HepG2 (cell line): ENCODE measurements at regions not wholly inside any gene's neighbourhood (a gene's known extent, or its start where the extent isn't known, plus 50 kb on each side); places are given as distances from the start of the nearest gene placed in this dataset.

Experiments used
- ATAC-seq: fragments of 200-7000 bp; cut with Tn5 transposase; 3 replicates; pipeline ENCODE4 v1.9.1; 2020; ENCODE audit warnings: mild to moderate bottlenecking, moderate library complexity
- BruUV-seq: library from RNA; stranded (reverse); fragments of 400-500 nt; replicated peaks from 2 replicates; lab custom pipeline; 2021; lab: Mats Ljungman, UMichigan
- CTCF ChIA-PET: fragments of 300-600 bp; formaldehyde crosslinking; extraction: SDS; loops from one replicate; lab custom pipeline; 2021; ENCODE audit warnings: low total read pairs, inconsistent platforms, low intra/inter-chr PET ratio; lab: Yijun Ruan, JAX
- POLR2A ChIA-PET: fragments of 350-600 bp; sonication (Branson Sonifier 250); formaldehyde crosslinking; loops from one replicate; lab custom pipeline; 2020; ENCODE audit warnings: antibody characterized with exemption, inconsistent platforms; lab: Yijun Ruan, JAX
- DNase-seq: peaks from one replicate; pipeline ENCODE4 v3.0.0-alpha.2; 2015; ENCODE audit warnings: low spot score
- FAIRE-seq: peaks from 3 replicates; lab custom pipeline; 2011; peaks lifted over from hg19 to GRCh38; lab: Jason Lieb, UNC
- H2AFZ ChIP-seq: one replicate; pipeline ENCODE4 v1.6.1; 2011; ENCODE audit warnings: low read length, inconsistent platforms
- H3K27ac ChIP-seq: fragments of 300-600 bp; 3 replicates; pipeline ENCODE4 v1.8.0; 2011; ENCODE audit warnings: mixed run types, mild to moderate bottlenecking, mixed read lengths, low read length, inconsistent platforms; ENCODE audit not compliant: insufficient read depth; ENCODE audit errors: extremely low read length
- H3K27me3 ChIP-seq, 2 experiments: fragments of 200-600 bp in 1 of 2; 2 replicates in 1 of 2; 3 replicates in 1 of 2; pipeline versions ENCODE4 v1.6.0 to v1.8.0; 2011; ENCODE audit warnings: low read length in 2 of 2, mild to moderate bottlenecking in 2 of 2, moderate library complexity in 2 of 2, inconsistent platforms in 1 of 2; ENCODE audit not compliant: insufficient read depth in 2 of 2, control insufficient read depth in 1 of 2
- H3K36me3 ChIP-seq, 2 experiments: fragments of 200-600 bp in 1 of 2; replicated peaks in 1 of 2; 2 replicates in 1 of 2; 3 replicates in 1 of 2; pipeline versions ENCODE4 v1.5.1 to v1.8.0; 2011; ENCODE audit warnings: low read length in 2 of 2, inconsistent platforms in 1 of 2; ENCODE audit not compliant: insufficient read depth in 2 of 2, control insufficient read depth in 1 of 2
- H3K4me1 ChIP-seq: 2 replicates; pipeline ENCODE4 v1.5.1; 2012; ENCODE audit warnings: low read length, inconsistent platforms; ENCODE audit not compliant: insufficient read depth
- H3K4me2 ChIP-seq: 2 replicates; pipeline ENCODE4 v1.6.0; 2011; ENCODE audit warnings: low read depth, low read length, inconsistent platforms
- H3K4me3 ChIP-seq, 3 experiments: fragments of 200-600 bp in 1 of 3; sonication (generic), shearing (Covaris generic) in 1 of 3; replicated peaks in 1 of 3; 2 replicates each; pipeline ENCODE4 v1.5.1; 2011 to 2016; ENCODE audit warnings: low read length in 3 of 3, inconsistent platforms in 2 of 3, low read depth in 2 of 3, mild to moderate bottlenecking in 2 of 3, control low read depth in 1 of 3, mixed read lengths in 1 of 3; ENCODE audit not compliant: insufficient read depth in 1 of 3
- H3K79me2 ChIP-seq: one replicate; pipeline ENCODE4 v1.6.1; 2011; ENCODE audit warnings: low read length, inconsistent platforms; ENCODE audit not compliant: insufficient read depth
- H3K9ac ChIP-seq: 2 replicates; pipeline ENCODE4 v1.6.0; 2011; ENCODE audit warnings: mild to moderate bottlenecking, low read depth, low read length, inconsistent platforms; ENCODE audit not compliant: insufficient read depth
- H3K9me3 ChIP-seq: 2 replicates; pipeline ENCODE4 v1.5.1; 2012; ENCODE audit warnings: mild to moderate bottlenecking, low read length
- H4K20me1 ChIP-seq: 2 replicates; pipeline ENCODE4 v1.6.0; 2011; ENCODE audit warnings: inconsistent platforms, mild to moderate bottlenecking, low read length, moderate library complexity; ENCODE audit not compliant: insufficient read depth
- CENPX ChIP-seq: sonication (generic); formaldehyde crosslinking; IDR thresholded peaks from 2 replicates; pipeline ENCODE4 v1.9.0; 2021; ENCODE audit warnings: mild to moderate bottlenecking, missing genetic modification reagents, moderate library complexity
- ETV6 ChIP-seq: sonication (generic); formaldehyde crosslinking; conservative IDR thresholded peaks from 2 replicates; pipeline ENCODE4 v1.4.0; 2020; ENCODE audit warnings: missing genetic modification reagents
- HOXD1 ChIP-seq: sonication (generic); formaldehyde crosslinking; IDR thresholded peaks from 2 replicates; pipeline ENCODE4 v1.5.0; 2020; ENCODE audit warnings: missing genetic modification reagents
- IKZF5 ChIP-seq: IDR thresholded peaks from 2 replicates; pipeline ENCODE4 v1.6.1; 2018; ENCODE audit warnings: missing genetic modification reagents, mild to moderate bottlenecking, missing compliant biosample characterization
- MAZ ChIP-seq, 2 experiments: sonication (generic) in 1 of 2; formaldehyde crosslinking in 1 of 2; IDR thresholded peaks; 2 replicates each; pipeline versions ENCODE4 v1.5.0 to v1.6.1; 2012 to 2020; ENCODE audit warnings: low read depth in 2 of 2, mild to moderate bottlenecking in 2 of 2, borderline replicate concordance in 1 of 2, improper control_type of control experiment in 1 of 2, low read length in 1 of 2, missing genetic modification reagents in 1 of 2, moderate library complexity in 1 of 2
- POLR2AphosphoS2 ChIP-seq: IDR thresholded peaks from 2 replicates; pipeline ENCODE4 v1.6.1; 2011; ENCODE audit warnings: low read depth, low read length, improper control_type of control experiment
- THAP11 ChIP-seq: IDR thresholded peaks from 2 replicates; pipeline ENCODE4 v1.6.1; 2016; ENCODE audit warnings: missing biosample characterization, missing genetic modification reagents
- ZBTB3 ChIP-seq: sonication (generic); formaldehyde crosslinking; IDR thresholded peaks from 2 replicates; pipeline ENCODE4 v1.4.0; 2020; ENCODE audit warnings: low read depth, mild to moderate bottlenecking, moderate library complexity, missing genetic modification reagents, borderline replicate concordance
- ZBTB34 ChIP-seq: sonication (generic); formaldehyde crosslinking; IDR thresholded peaks from 2 replicates; pipeline ENCODE4 v1.8.0; 2022; ENCODE audit warnings: mild to moderate bottlenecking, missing genetic modification reagents
- ZMYM4 ChIP-seq: sonication (generic); formaldehyde crosslinking; IDR thresholded peaks from 2 replicates; pipeline ENCODE4 v1.8.1; 2023; ENCODE audit warnings: mild to moderate bottlenecking, missing genetic modification reagents
- ZNF160 ChIP-seq: sonication (generic); formaldehyde crosslinking; IDR thresholded peaks from 2 replicates; pipeline ENCODE4 v1.8.0; 2022; ENCODE audit warnings: mild to moderate bottlenecking, inconsistent platforms, missing genetic modification reagents
- ZNF232 ChIP-seq: sonication (generic); formaldehyde crosslinking; IDR thresholded peaks from 2 replicates; pipeline ENCODE4 v1.4.0; 2020; ENCODE audit warnings: missing genetic modification reagents, borderline replicate concordance
- ZNF235 ChIP-seq: sonication (generic); formaldehyde crosslinking; IDR thresholded peaks from 2 replicates; pipeline ENCODE4 v1.8.1; 2023; ENCODE audit warnings: mild to moderate bottlenecking, missing genetic modification reagents, borderline replicate concordance
- ZNF367 ChIP-seq: sonication (generic); formaldehyde crosslinking; IDR thresholded peaks from 2 replicates; pipeline ENCODE4 v1.4.0; 2020; ENCODE audit warnings: missing genetic modification reagents, borderline replicate concordance
- ZNF691 ChIP-seq: sonication (generic); formaldehyde crosslinking; IDR thresholded peaks from 2 replicates; pipeline ENCODE4 v1.4.0; 2020; ENCODE audit warnings: missing genetic modification reagents, low read depth, mild to moderate bottlenecking, borderline replicate concordance
- WGBS: methylation state at CpG from one replicate; pipeline ENCODE4 v1.1.6; 2017; ENCODE audit warnings: low lambda C conversion rate; 5-methylcytosine and 5-hydroxymethylcytosine counted together
- in situ Hi-C: cut with HindIII; loops from 2 replicates; pipeline ENCODE4 v1.10.0; 2017; ENCODE audit warnings: low pct_unique_long_range_greater_than_20kb; ENCODE audit not compliant: extremely low pct_ligation_motif_present
- intact Hi-C: fragments of 100-400 bp; cut with micrococcal nuclease; formaldehyde crosslinking; loops from one replicate; pipeline ENCODE4 v1.10.0; 2022; ENCODE audit not compliant: unreplicated experiment

GRCh38 chr12:83859021-83859420, 1053.6 kb downstream of the SLC6A15 start (continued):
- TF ChIP-seq ZNF367 (CRISPR knock-in tag) = no peak
- TF ChIP-seq ZBTB3 (CRISPR knock-in tag) = no peak
- TF ChIP-seq ZBTB34 = no peak
- TF ChIP-seq ZNF235 = no peak

- intact Hi-C loops = no loop called here
- CTCF ChIA-PET = no interaction called here
- no TSS peak for BruUV-seq
- no peaks in the 10 kb centered on the region for H3K4me1 ChIP-seq
- no peak for TF ChIP-seq THAP11 (CRISPR knock-in tag)
- TF ChIP-seq ZNF160 (CRISPR knock-in tag) = peak; percentile 82; the same call in 1 of the 2 replicates
- TF ChIP-seq, all 625 proteins: peak for 1
- Histone ChIP-seq H3K27ac (no peak overlapping the region), H3K27me3 (no peaks in the 10 kb centered on the region), H3K4me2 (no peak overlapping the region), H2AFZ (no peak overlapping the region), H3K79me2 (no peaks in the 10 kb centered on the region), H3K9me3 (peaks cover 75% of the 10 kb centered on the region), H3K9ac (no peak overlapping the region), H3K36me3 (no peaks in the 10 kb centered on the region), H4K20me1 (no peaks in the 10 kb centered on the region), H3K4me3 (no peak overlapping the region)
- ATAC-seq (no peak), DNase-seq (no peak), FAIRE-seq (no peak)
- POLR2A ChIA-PET = no interaction called here
- in situ Hi-C loops = no loop called here
Observed at GRCh38 chr12:83856803-83857202, 1055.8 kb downstream of the SLC6A15 start.

GRCh38 chr12:83850531-83850930, 1062.1 kb downstream of the SLC6A15 start:
- ChIA-PET CTCF (no interaction called here), POLR2A (no interaction called here)
- Histone ChIP-seq H3K36me3 (no peaks in the 10 kb centered on the region), H4K20me1 (no peaks in the 10 kb centered on the region), H3K4me2 (no peak overlapping the region), H3K79me2 (no peaks in the 10 kb centered on the region), H2AFZ (no peak overlapping the region), H3K27me3 (no peaks in the 10 kb centered on the region), H3K27ac (no peak overlapping the region), H3K4me3 (no peak overlapping the region), H3K4me1 (no peaks in the 10 kb centered on the region), H3K9me3 (peaks cover 46% of the 10 kb centered on the region), H3K9ac (no peak overlapping the region)
- FAIRE-seq = no peak
- in situ Hi-C loops = no loop called here
- WGBS = 0% methylated on average over 2 of the region's 2 CpGs
- BruUV-seq = no TSS peak
- intact Hi-C loops = no loop called here
- no peak for ATAC-seq
- DNase-seq = no peak
- TF ChIP-seq CENPX (CRISPR knock-in tag) (no peak), POLR2AphosphoS2 (no peak), HOXD1 (CRISPR knock-in tag) (no peak), ZMYM4 (no peak), ETV6 (CRISPR knock-in tag) (no peak), ZNF232 (CRISPR knock-in tag) (no peak), ZNF691 (no peak), IKZF5 (CRISPR knock-in tag) (no peak), MAZ (IDR thresholded peaks at IDR 0.05; ENCODE audit: borderline replicate concordance, low read depth, low read length) (no peak), MAZ (CRISPR knock-in tag; IDR thresholded peaks at IDR 0.05; ENCODE audit: low read depth) (no peak)
